Activated CD8-positive, alpha-beta T cell treated with anti-CD3 and anti-CD28 coated beads for 36 hours (primary cell): ENCODE measurements at regions not wholly inside any gene's neighbourhood (a gene's known extent, or its start where the extent isn't known, plus 50 kb on each side); places are given as distances from the start of the nearest gene placed in this dataset.

ENCODE experiments used
- ATAC-seq: fragments of 200-7000 bp; cut with Tn5 transposase; one replicate; pipeline ENCODE4 v1.10.0; 2021; ENCODE audit warnings: mild to moderate bottlenecking, moderate library complexity
- CTCF ChIA-PET: fragments of 350-600 bp; sonication (Branson Sonifier 250); formaldehyde crosslinking; loops from one replicate; lab custom pipeline; 2021; ENCODE audit warnings: antibody characterized with exemption; lab: Charles Lee
- POLR2A ChIA-PET: fragments of 350-600 bp; sonication (Branson Sonifier 250); formaldehyde crosslinking; loops from one replicate; lab custom pipeline; 2021; ENCODE audit warnings: antibody characterized with exemption; lab: Charles Lee
- DNase-seq: peaks from one replicate; pipeline ENCODE4 v3.0.0-alpha.2; 2020
- H3K27ac Mint-ChIP-seq: one replicate; pipeline ENCODE4 v1.8.0; 2021; ENCODE audit warnings: mild to moderate bottlenecking, mixed read lengths
- H3K27me3 Mint-ChIP-seq: one replicate; pipeline ENCODE4 v1.8.0; 2021; ENCODE audit warnings: mixed read lengths
- H3K36me3 Mint-ChIP-seq: one replicate; pipeline ENCODE4 v1.8.0; 2021; ENCODE audit warnings: low read depth, mixed read lengths
- H3K4me1 Mint-ChIP-seq: one replicate; pipeline ENCODE4 v1.8.0; 2021; ENCODE audit warnings: low read depth, mixed read lengths
- H3K4me3 Mint-ChIP-seq: one replicate; pipeline ENCODE4 v1.8.0; 2021; ENCODE audit warnings: mild to moderate bottlenecking, moderate library complexity, mixed read lengths
- H3K9me3 Mint-ChIP-seq: one replicate; pipeline ENCODE4 v1.8.0; 2021; ENCODE audit warnings: mixed read lengths
- CTCF ChIP-seq: fragments of 200-600 bp; IDR thresholded peaks from one replicate; pipeline ENCODE4 v1.8.0; 2022; ENCODE audit warnings: antibody characterized with exemption, mild to moderate bottlenecking
- intact Hi-C: fragments of 100-400 bp; cut with micrococcal nuclease; formaldehyde crosslinking; loops from one replicate; pipeline ENCODE4 v1.10.0; 2022

GRCh38 chr4:19783667-19784223 is 468.0 kb upstream of the SLIT2 start:
- intact Hi-C loops: no loop called here
- peaks cover 12% of the 10 kb centered on the region for H3K9me3 Mint-ChIP-seq
- no peaks in the 10 kb centered on the region for H3K4me1 Mint-ChIP-seq
- TF ChIP-seq CTCF: no peak
- H3K27ac Mint-ChIP-seq: no peak overlapping the region
- no peak overlapping the region for H3K4me3 Mint-ChIP-seq
- ATAC-seq (no peak), DNase-seq (no peak)
- H3K36me3 Mint-ChIP-seq: no peaks in the 10 kb centered on the region
- H3K27me3 Mint-ChIP-seq: no peaks in the 10 kb centered on the region
- ChIA-PET CTCF (no interaction called here), POLR2A (no interaction called here)

- Mint-ChIP-seq H3K4me1 (no peaks in the 10 kb centered on the region), H3K4me3 (no peak overlapping the region), H3K27ac (no peak overlapping the region), H3K9me3 (peaks cover 12% of the 10 kb centered on the region), H3K36me3 (no peaks in the 10 kb centered on the region), H3K27me3 (no peaks in the 10 kb centered on the region)
- TF ChIP-seq CTCF: no peak
- CTCF ChIA-PET: no interaction called here
- DNase-seq (no peak), ATAC-seq (no peak)
- POLR2A ChIA-PET: no interaction called here
- intact Hi-C loops: no loop called here
Observed at GRCh38 chr4:19780871-19781270, 470.8 kb upstream of the SLIT2 start.

- ATAC-seq: no peak
- no peaks in the 10 kb centered on the region for H3K27me3 Mint-ChIP-seq
- no peaks in the 10 kb centered on the region for H3K4me1 Mint-ChIP-seq
- H3K27ac Mint-ChIP-seq: no peak overlapping the region
- no peak for DNase-seq
- peaks cover 2% of the 10 kb centered on the region for H3K9me3 Mint-ChIP-seq
- intact Hi-C loops: no loop called here
- ChIA-PET CTCF (no interaction called here), POLR2A (no interaction called here)
- TF ChIP-seq CTCF: no peak
- H3K4me3 Mint-ChIP-seq: no peak overlapping the region
- H3K36me3 Mint-ChIP-seq: no peaks in the 10 kb centered on the region
Observed at GRCh38 chr4:19776929-19777328, 474.8 kb upstream of the SLIT2 start.

- intact Hi-C loops: no loop called here
- DNase-seq (no peak), ATAC-seq (no peak)
- ChIA-PET CTCF (no interaction called here), POLR2A (no interaction called here)
- no peak for TF ChIP-seq CTCF
- H3K27ac Mint-ChIP-seq: no peak overlapping the region
- H3K4me3 Mint-ChIP-seq: no peak overlapping the region
- H3K27me3 Mint-ChIP-seq: no peaks in the 10 kb centered on the region
- H3K9me3 Mint-ChIP-seq: peaks cover 2% of the 10 kb centered on the region
- no peaks in the 10 kb centered on the region for H3K4me1 Mint-ChIP-seq
- no peaks in the 10 kb centered on the region for H3K36me3 Mint-ChIP-seq
Observed at GRCh38 chr4:19776021-19776459, 475.7 kb upstream of the SLIT2 start.

GRCh38 chr4:19774690-19775256 is 476.9 kb upstream of the SLIT2 start:
- Mint-ChIP-seq H3K4me3 (no peak overlapping the region), H3K36me3 (no peaks in the 10 kb centered on the region), H3K4me1 (no peaks in the 10 kb centered on the region), H3K27me3 (no peaks in the 10 kb centered on the region), H3K9me3 (peaks cover 4% of the 10 kb centered on the region), H3K27ac (no peak overlapping the region)
- POLR2A ChIA-PET: no interaction called here
- ATAC-seq (no peak), DNase-seq (no peak)
- CTCF ChIA-PET: no interaction called here
- intact Hi-C loops: no loop called here
- TF ChIP-seq CTCF: no peak
